HEK293 (cell line): ENCODE measurements at regions not wholly inside any gene's neighbourhood (a gene's known extent, or its start where the extent isn't known, plus 50 kb on each side); places are given as distances from the start of the nearest gene placed in this dataset.

Experiments
- CTCF ChIA-PET: fragments of 350-600 bp; formaldehyde crosslinking; extraction: SDS; loops from one replicate; lab custom pipeline; 2021; ENCODE audit warnings: antibody characterized with exemption; lab: Yijun Ruan, JAX
- POLR2A ChIA-PET: fragments of 300-600 bp; formaldehyde crosslinking; extraction: SDS; loops from one replicate; lab custom pipeline; 2020; ENCODE audit warnings: antibody characterized with exemption, inconsistent platforms; lab: Yijun Ruan, JAX
- H3K27ac ChIP-seq: fragments of 200-500 bp; sonication (Bioruptor generic); 2 replicates; pipeline ENCODE4 v1.5.1; 2014; ENCODE audit warnings: low read depth, low read length, control low read depth, inconsistent platforms; ENCODE audit errors: extremely low read depth
- H3K36me3 ChIP-seq, 2 experiments: fragments of 200-500 bp in 1 of 2; sonication (Bioruptor generic) in 1 of 2; 1 replicate in 1 of 2; 2 replicates in 1 of 2; pipeline ENCODE4 v1.5.1; 2014 to 2017; ENCODE audit warnings: inconsistent platforms in 2 of 2, low read length in 2 of 2; ENCODE audit not compliant: control insufficient read depth in 2 of 2, insufficient read depth in 1 of 2
- H3K4me1 ChIP-seq: fragments of 200-500 bp; sonication (Bioruptor generic); 2 replicates; pipeline ENCODE4 v1.5.1; 2014; ENCODE audit warnings: mild to moderate bottlenecking, low read length, inconsistent platforms; ENCODE audit not compliant: control insufficient read depth, insufficient read depth
- H3K4me3 ChIP-seq: 2 replicates; pipeline ENCODE4 v1.5.1; 2011; ENCODE audit warnings: low read depth, mild to moderate bottlenecking, control low read depth, low read length, moderate library complexity
- H3K9me3 ChIP-seq: fragments of 200-500 bp; sonication (Bioruptor generic); 2 replicates; pipeline ENCODE4 v1.5.1; 2014; ENCODE audit warnings: low read depth, low read length, inconsistent platforms; ENCODE audit not compliant: control insufficient read depth, insufficient read depth
- BCL11A ChIP-seq: fragments of 450-650 bp; formaldehyde crosslinking; IDR thresholded peaks from 2 replicates; pipeline ENCODE4 v1.5.1; 2016; ENCODE audit warnings: low read depth, missing biosample characterization, missing genetic modification characterization
- KLF16 ChIP-seq: fragments of 450-650 bp; formaldehyde crosslinking; IDR thresholded peaks from 2 replicates; pipeline ENCODE4 v1.5.1; 2017; ENCODE audit warnings: missing biosample characterization, missing genetic modification characterization
- SALL2 ChIP-seq: fragments of 450-650 bp; formaldehyde crosslinking; IDR thresholded peaks from 2 replicates; pipeline ENCODE4 v1.5.0; 2017; ENCODE audit warnings: missing biosample characterization, mild to moderate bottlenecking, missing genetic modification characterization, borderline replicate concordance
- SP7 ChIP-seq: fragments of 450-650 bp; formaldehyde crosslinking; IDR thresholded peaks from 2 replicates; pipeline ENCODE4 v1.5.1; 2016; ENCODE audit warnings: missing biosample characterization, missing genetic modification characterization
- ZNF114 ChIP-seq: fragments of 450-650 bp; formaldehyde crosslinking; IDR thresholded peaks from 2 replicates; pipeline ENCODE4 v1.5.0; 2017; ENCODE audit warnings: missing biosample characterization, missing genetic modification characterization
- ZNF121 ChIP-seq: fragments of 450-650 bp; formaldehyde crosslinking; IDR thresholded peaks from 2 replicates; pipeline ENCODE4 v1.5.1; 2016; ENCODE audit warnings: missing biosample characterization, missing genetic modification characterization
- ZNF155 ChIP-seq: fragments of 450-650 bp; formaldehyde crosslinking; IDR thresholded peaks from 2 replicates; pipeline ENCODE4 v1.5.1; 2016; ENCODE audit warnings: missing biosample characterization, missing genetic modification characterization
- ZNF2 ChIP-seq: fragments of 450-650 bp; formaldehyde crosslinking; IDR thresholded peaks from 2 replicates; pipeline ENCODE4 v1.5.1; 2016; ENCODE audit warnings: missing biosample characterization, missing genetic modification characterization
- ZNF24 ChIP-seq: fragments of 450-650 bp; formaldehyde crosslinking; IDR thresholded peaks from 2 replicates; pipeline ENCODE4 v1.5.1; 2016; ENCODE audit warnings: missing biosample characterization, missing genetic modification characterization
- ZNF394 ChIP-seq: fragments of 450-650 bp; formaldehyde crosslinking; IDR thresholded peaks from 2 replicates; pipeline ENCODE4 v1.5.1; 2016; ENCODE audit warnings: missing biosample characterization, missing genetic modification characterization, mild to moderate bottlenecking, moderate library complexity, borderline replicate concordance
- ZNF513 ChIP-seq: fragments of 450-650 bp; IDR thresholded peaks from 2 replicates; pipeline ENCODE4 v1.5.1; 2018; ENCODE audit warnings: missing biosample characterization, missing genetic modification characterization
- ZNF549 ChIP-seq: fragments of 450-650 bp; IDR thresholded peaks from 2 replicates; pipeline ENCODE4 v1.5.1; 2018; ENCODE audit warnings: missing biosample characterization, missing genetic modification characterization, mild to moderate bottlenecking, inconsistent platforms, moderate library complexity
- ZNF580 ChIP-seq: fragments of 450-650 bp; formaldehyde crosslinking; IDR thresholded peaks from 2 replicates; pipeline ENCODE4 v1.5.1; 2016; ENCODE audit warnings: missing biosample characterization, missing genetic modification characterization
- ZNF660 ChIP-seq: fragments of 450-650 bp; IDR thresholded peaks from 2 replicates; pipeline ENCODE4 v1.5.1; 2018; ENCODE audit warnings: missing biosample characterization, mild to moderate bottlenecking, missing genetic modification characterization
- ZNF76 ChIP-seq: fragments of 450-650 bp; formaldehyde crosslinking; IDR thresholded peaks from 2 replicates; pipeline ENCODE4; 2016; ENCODE audit warnings: low read depth, missing biosample characterization, missing genetic modification characterization, borderline replicate concordance
- TF ChIP-seq, protein P1 (sequence below): fragments of 450-650 bp; formaldehyde crosslinking; IDR thresholded peaks from 2 replicates; pipeline ENCODE4 v1.5.1; 2017; ENCODE audit warnings: missing biosample characterization, missing genetic modification characterization
- TF ChIP-seq, protein P2 (sequence below): fragments of 450-650 bp; formaldehyde crosslinking; IDR thresholded peaks from 2 replicates; pipeline ENCODE4 v1.5.1; 2016; ENCODE audit warnings: missing biosample characterization, missing genetic modification characterization
- TF ChIP-seq, protein P3 (sequence below): fragments of 450-650 bp; formaldehyde crosslinking; IDR thresholded peaks from 2 replicates; pipeline ENCODE4 v1.5.1; 2016; ENCODE audit warnings: missing biosample characterization, missing genetic modification characterization, borderline replicate concordance
- TF ChIP-seq, protein P4 (sequence below): fragments of 450-650 bp; formaldehyde crosslinking; IDR thresholded peaks from 2 replicates; pipeline ENCODE4 v1.5.1; 2017; ENCODE audit warnings: missing biosample characterization, missing genetic modification characterization

GRCh38 chr12:91892081-91892855, 253.4 kb downstream of the BTG1 start (continued):
- no peak for TF ChIP-seq SP7 (tag by site-specific recombination)
- no peak for TF ChIP-seq ZNF2
- no peak for TF ChIP-seq ZNF76
- TF ChIP-seq ZNF549 (tag by site-specific recombination), result no peak

- H3K27ac ChIP-seq, result no peak overlapping the region
- H3K9me3 ChIP-seq, result no peaks in the 10 kb centered on the region
- POLR2A ChIA-PET, result no interaction called here
- no peak for TF ChIP-seq ZNF24 (tag by site-specific recombination)
- no peak for TF ChIP-seq SALL2
- TF ChIP-seq ZNF394 (tag by site-specific recombination), result no peak
- TF ChIP-seq ZNF121 (tag by site-specific recombination), result no peak
- TF ChIP-seq, protein P1, sequence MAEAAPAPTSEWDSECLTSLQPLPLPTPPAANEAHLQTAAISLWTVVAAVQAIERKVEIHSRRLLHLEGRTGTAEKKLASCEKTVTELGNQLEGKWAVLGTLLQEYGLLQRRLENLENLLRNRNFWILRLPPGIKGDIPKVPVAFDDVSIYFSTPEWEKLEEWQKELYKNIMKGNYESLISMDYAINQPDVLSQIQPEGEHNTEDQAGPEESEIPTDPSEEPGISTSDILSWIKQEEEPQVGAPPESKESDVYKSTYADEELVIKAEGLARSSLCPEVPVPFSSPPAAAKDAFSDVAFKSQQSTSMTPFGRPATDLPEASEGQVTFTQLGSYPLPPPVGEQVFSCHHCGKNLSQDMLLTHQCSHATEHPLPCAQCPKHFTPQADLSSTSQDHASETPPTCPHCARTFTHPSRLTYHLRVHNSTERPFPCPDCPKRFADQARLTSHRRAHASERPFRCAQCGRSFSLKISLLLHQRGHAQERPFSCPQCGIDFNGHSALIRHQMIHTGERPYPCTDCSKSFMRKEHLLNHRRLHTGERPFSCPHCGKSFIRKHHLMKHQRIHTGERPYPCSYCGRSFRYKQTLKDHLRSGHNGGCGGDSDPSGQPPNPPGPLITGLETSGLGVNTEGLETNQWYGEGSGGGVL (tag by site-specific recombination), result no peak
- TF ChIP-seq, protein P2, sequence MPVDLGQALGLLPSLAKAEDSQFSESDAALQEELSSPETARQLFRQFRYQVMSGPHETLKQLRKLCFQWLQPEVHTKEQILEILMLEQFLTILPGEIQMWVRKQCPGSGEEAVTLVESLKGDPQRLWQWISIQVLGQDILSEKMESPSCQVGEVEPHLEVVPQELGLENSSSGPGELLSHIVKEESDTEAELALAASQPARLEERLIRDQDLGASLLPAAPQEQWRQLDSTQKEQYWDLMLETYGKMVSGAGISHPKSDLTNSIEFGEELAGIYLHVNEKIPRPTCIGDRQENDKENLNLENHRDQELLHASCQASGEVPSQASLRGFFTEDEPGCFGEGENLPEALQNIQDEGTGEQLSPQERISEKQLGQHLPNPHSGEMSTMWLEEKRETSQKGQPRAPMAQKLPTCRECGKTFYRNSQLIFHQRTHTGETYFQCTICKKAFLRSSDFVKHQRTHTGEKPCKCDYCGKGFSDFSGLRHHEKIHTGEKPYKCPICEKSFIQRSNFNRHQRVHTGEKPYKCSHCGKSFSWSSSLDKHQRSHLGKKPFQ (tag by site-specific recombination), result no peak
- TF ChIP-seq ZNF155 (tag by site-specific recombination), result no peak
- TF ChIP-seq, protein P3, sequence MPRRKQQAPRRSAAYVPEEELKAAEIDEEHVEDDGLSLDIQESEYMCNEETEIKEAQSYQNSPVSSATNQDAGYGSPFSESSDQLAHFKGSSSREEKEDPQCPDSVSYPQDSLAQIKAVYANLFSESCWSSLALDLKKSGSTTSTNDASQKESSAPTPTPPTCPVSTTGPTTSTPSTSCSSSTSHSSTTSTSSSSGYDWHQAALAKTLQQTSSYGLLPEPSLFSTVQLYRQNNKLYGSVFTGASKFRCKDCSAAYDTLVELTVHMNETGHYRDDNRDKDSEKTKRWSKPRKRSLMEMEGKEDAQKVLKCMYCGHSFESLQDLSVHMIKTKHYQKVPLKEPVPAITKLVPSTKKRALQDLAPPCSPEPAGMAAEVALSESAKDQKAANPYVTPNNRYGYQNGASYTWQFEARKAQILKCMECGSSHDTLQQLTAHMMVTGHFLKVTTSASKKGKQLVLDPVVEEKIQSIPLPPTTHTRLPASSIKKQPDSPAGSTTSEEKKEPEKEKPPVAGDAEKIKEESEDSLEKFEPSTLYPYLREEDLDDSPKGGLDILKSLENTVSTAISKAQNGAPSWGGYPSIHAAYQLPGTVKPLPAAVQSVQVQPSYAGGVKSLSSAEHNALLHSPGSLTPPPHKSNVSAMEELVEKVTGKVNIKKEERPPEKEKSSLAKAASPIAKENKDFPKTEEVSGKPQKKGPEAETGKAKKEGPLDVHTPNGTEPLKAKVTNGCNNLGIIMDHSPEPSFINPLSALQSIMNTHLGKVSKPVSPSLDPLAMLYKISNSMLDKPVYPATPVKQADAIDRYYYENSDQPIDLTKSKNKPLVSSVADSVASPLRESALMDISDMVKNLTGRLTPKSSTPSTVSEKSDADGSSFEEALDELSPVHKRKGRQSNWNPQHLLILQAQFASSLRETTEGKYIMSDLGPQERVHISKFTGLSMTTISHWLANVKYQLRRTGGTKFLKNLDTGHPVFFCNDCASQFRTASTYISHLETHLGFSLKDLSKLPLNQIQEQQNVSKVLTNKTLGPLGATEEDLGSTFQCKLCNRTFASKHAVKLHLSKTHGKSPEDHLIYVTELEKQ, result no peak
- no peak for TF ChIP-seq ZNF114 (tag by site-specific recombination)
- TF ChIP-seq ZNF580, result no peak
- TF ChIP-seq ZNF660, result no peak
- no peak for TF ChIP-seq BCL11A (tag by site-specific recombination)
- TF ChIP-seq ZNF513 (tag by site-specific recombination), result no peak
- TF ChIP-seq, protein P4, sequence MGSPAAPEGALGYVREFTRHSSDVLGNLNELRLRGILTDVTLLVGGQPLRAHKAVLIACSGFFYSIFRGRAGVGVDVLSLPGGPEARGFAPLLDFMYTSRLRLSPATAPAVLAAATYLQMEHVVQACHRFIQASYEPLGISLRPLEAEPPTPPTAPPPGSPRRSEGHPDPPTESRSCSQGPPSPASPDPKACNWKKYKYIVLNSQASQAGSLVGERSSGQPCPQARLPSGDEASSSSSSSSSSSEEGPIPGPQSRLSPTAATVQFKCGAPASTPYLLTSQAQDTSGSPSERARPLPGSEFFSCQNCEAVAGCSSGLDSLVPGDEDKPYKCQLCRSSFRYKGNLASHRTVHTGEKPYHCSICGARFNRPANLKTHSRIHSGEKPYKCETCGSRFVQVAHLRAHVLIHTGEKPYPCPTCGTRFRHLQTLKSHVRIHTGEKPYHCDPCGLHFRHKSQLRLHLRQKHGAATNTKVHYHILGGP (tag by site-specific recombination), result no peak
- no peak for TF ChIP-seq KLF16 (tag by site-specific recombination)
- TF ChIP-seq, all 188 proteins: peak for 0
- no peak overlapping the region for H3K4me3 ChIP-seq
- CTCF ChIA-PET, result interaction anchor here (0.7 kb wide), 1 partner anchor 511 kb away, joined by 3 read pairs; no protein-coding TSS in a partner anchor
- no peaks in the 10 kb centered on the region for H3K4me1 ChIP-seq
- H3K36me3 ChIP-seq, result no peaks in the 10 kb centered on the region
Observed at GRCh38 chr12:91890742-91891141, 254.9 kb downstream of the BTG1 start.
